Neural cell (in vitro differentiated cells): ENCODE measurements at regions not wholly inside any gene's neighbourhood (a gene's known extent, or its start where the extent isn't known, plus 50 kb on each side); places are given as distances from the start of the nearest gene placed in this dataset.

Experiments used
- H2AFZ ChIP-seq: fragments of 200-600, 300-800 bp; sonication (generic), shearing (Covaris generic); 2 replicates; pipeline ENCODE4 v1.6.0; 2014; ENCODE audit warnings: low read depth, mild to moderate bottlenecking, antibody characterized with exemption, low read length, moderate library complexity
- H3F3A ChIP-seq: fragments of 200-600 bp; shearing (Covaris generic); 2 replicates; pipeline ENCODE4 v1.6.1; 2016; ENCODE audit warnings: mild to moderate bottlenecking, moderate library complexity, mixed read lengths, antibody characterized with exemption, low read length; ENCODE audit not compliant: insufficient read depth, poor library complexity, severe bottlenecking
- H3K27ac ChIP-seq: fragments of 200-600, 300-800 bp; sonication (generic), shearing (Covaris generic); 2 replicates; pipeline ENCODE4 v1.5.1; 2014; ENCODE audit warnings: mild to moderate bottlenecking, low read length, moderate library complexity
- H3K27me3 ChIP-seq: fragments of 300-800, 200-600 bp; sonication (generic), shearing (Covaris generic); 2 replicates; pipeline ENCODE4 v1.6.0; 2014; ENCODE audit warnings: mild to moderate bottlenecking, low read depth, low read length, moderate library complexity; ENCODE audit not compliant: insufficient read depth
- H3K36me3 ChIP-seq: fragments of 300-800, 200-600 bp; sonication (generic), shearing (Covaris generic); 2 replicates; pipeline ENCODE4 v1.5.1; 2014; ENCODE audit warnings: mild to moderate bottlenecking, antibody characterized with exemption, low read length, moderate library complexity; ENCODE audit not compliant: insufficient read depth
- H3K4me2 ChIP-seq: fragments of 300-800, 200-600 bp; sonication (generic), shearing (Covaris generic); 2 replicates; pipeline ENCODE4 v1.6.0; 2014; ENCODE audit warnings: mild to moderate bottlenecking, low read length
- H3K4me3 ChIP-seq: fragments of 300-800, 200-600 bp; sonication (generic), shearing (Covaris generic); 2 replicates; pipeline ENCODE4 v1.5.1; 2014; ENCODE audit warnings: mild to moderate bottlenecking, low read length, moderate library complexity
- H3K79me2 ChIP-seq: fragments of 200-600 bp; shearing (Covaris generic); replicated peaks from 2 replicates; pipeline ENCODE4 v1.6.0; 2014; ENCODE audit warnings: mild to moderate bottlenecking, low read length, moderate library complexity; ENCODE audit not compliant: insufficient read depth
- H3K9ac ChIP-seq: fragments of 300-800, 200-600 bp; sonication (generic), shearing (Covaris generic); 2 replicates; pipeline ENCODE4 v1.6.1; 2016; ENCODE audit warnings: mild to moderate bottlenecking, low read length, mixed read lengths
- H3K9me2 ChIP-seq: fragments of 200-600 bp; shearing (Covaris generic); 2 replicates; pipeline ENCODE4 v1.6.1; 2016; ENCODE audit warnings: mild to moderate bottlenecking, low read length, mixed read lengths; ENCODE audit not compliant: insufficient read depth
- H3K9me3 ChIP-seq: fragments of 200-600, 300-800 bp; sonication (generic), shearing (Covaris generic); 2 replicates; pipeline ENCODE4 v1.6.1; 2016; ENCODE audit warnings: mild to moderate bottlenecking, mixed run types, low read length, moderate library complexity, mixed read lengths
- H4K20me1 ChIP-seq: fragments of 200-600 bp; shearing (Covaris generic); 2 replicates; pipeline ENCODE4 v1.6.1; 2016; ENCODE audit warnings: mild to moderate bottlenecking, mixed run types; ENCODE audit not compliant: insufficient read depth
- EP300 ChIP-seq: fragments of 450-650 bp; conservative IDR thresholded peaks from 2 replicates; pipeline ENCODE4 v1.6.1; 2014; ENCODE audit warnings: antibody characterized with exemption, mild to moderate bottlenecking, moderate library complexity; ENCODE audit not compliant: poor library complexity, severe bottlenecking
- EZH2 ChIP-seq: fragments of 200-600, 300-800 bp; shearing (Covaris generic), sonication (generic); IDR thresholded peaks from 2 replicates; pipeline ENCODE4 v1.6.1; 2014; ENCODE audit warnings: antibody characterized with exemption, low read length, borderline replicate concordance, mild to moderate bottlenecking; ENCODE audit not compliant: insufficient read depth, poor library complexity, severe bottlenecking
- MXI1 ChIP-seq: fragments of 450-650 bp; conservative IDR thresholded peaks from 2 replicates; pipeline ENCODE4 v1.6.1; 2014; ENCODE audit warnings: antibody characterized with exemption, mild to moderate bottlenecking; ENCODE audit not compliant: poor library complexity, severe bottlenecking
- POLR2AphosphoS5 ChIP-seq: IDR thresholded peaks from 2 replicates; pipeline ENCODE4 v1.6.1; 2012
- RAD21 ChIP-seq: fragments of 450-650 bp; conservative IDR thresholded peaks from 2 replicates; pipeline ENCODE4 v1.6.1; 2014; ENCODE audit warnings: antibody characterized with exemption, mild to moderate bottlenecking, moderate library complexity
- SMC3 ChIP-seq: fragments of 450-650 bp; conservative IDR thresholded peaks from 2 replicates; pipeline ENCODE4 v1.6.1; 2014; ENCODE audit warnings: antibody characterized with exemption, mild to moderate bottlenecking, moderate library complexity; ENCODE audit not compliant: poor library complexity
- TAF1 ChIP-seq: IDR thresholded peaks from 2 replicates; pipeline ENCODE4 v1.6.1; 2012; ENCODE audit warnings: low read depth
- TF ChIP-seq, protein P1 (sequence below): IDR thresholded peaks from 2 replicates; pipeline ENCODE4 v1.6.1; 2012; ENCODE audit warnings: borderline replicate concordance
- TF ChIP-seq, protein P2 (sequence below): fragments of 450-650 bp; IDR thresholded peaks from 2 replicates; pipeline ENCODE4 v1.5.1; 2014; ENCODE audit warnings: antibody characterized with exemption, mild to moderate bottlenecking, moderate library complexity; ENCODE audit not compliant: poor library complexity, severe bottlenecking

DNA sequence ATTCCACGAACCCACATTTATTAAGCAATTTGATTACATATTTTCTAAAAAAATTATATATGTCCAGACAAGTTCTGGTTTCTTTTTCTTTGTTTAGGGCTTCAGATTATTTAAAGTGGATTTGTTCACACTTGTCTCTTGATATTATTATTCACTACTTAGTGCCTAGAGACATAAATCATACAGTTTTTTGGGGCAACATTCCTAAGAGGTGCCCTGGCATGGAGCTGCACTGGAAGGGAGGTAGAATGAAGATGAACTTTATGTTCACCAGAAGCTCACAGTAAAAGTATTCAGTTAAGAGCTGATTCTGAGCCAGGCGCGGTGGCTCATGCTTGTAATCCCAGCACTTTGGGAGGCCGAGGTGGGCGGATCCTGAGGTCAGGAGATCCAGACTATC is 762.7 kb upstream of the TMEFF2 start:
- H3K36me3 ChIP-seq = no peaks in the 10 kb centered on the region
- H2AFZ ChIP-seq = no peak overlapping the region
- H3K4me3 ChIP-seq = no peak overlapping the region
- H3K27me3 ChIP-seq = no peaks in the 10 kb centered on the region
- no peaks in the 10 kb centered on the region for H3F3A ChIP-seq
- no peak overlapping the region for H3K4me2 ChIP-seq
- H3K9me2 ChIP-seq = no peaks in the 10 kb centered on the region
- H3K27ac ChIP-seq = no peak overlapping the region
- no peaks in the 10 kb centered on the region for H3K9me3 ChIP-seq
- no peaks in the 10 kb centered on the region for H3K79me2 ChIP-seq
- no peak overlapping the region for H3K9ac ChIP-seq
- TF ChIP-seq, protein P1, sequence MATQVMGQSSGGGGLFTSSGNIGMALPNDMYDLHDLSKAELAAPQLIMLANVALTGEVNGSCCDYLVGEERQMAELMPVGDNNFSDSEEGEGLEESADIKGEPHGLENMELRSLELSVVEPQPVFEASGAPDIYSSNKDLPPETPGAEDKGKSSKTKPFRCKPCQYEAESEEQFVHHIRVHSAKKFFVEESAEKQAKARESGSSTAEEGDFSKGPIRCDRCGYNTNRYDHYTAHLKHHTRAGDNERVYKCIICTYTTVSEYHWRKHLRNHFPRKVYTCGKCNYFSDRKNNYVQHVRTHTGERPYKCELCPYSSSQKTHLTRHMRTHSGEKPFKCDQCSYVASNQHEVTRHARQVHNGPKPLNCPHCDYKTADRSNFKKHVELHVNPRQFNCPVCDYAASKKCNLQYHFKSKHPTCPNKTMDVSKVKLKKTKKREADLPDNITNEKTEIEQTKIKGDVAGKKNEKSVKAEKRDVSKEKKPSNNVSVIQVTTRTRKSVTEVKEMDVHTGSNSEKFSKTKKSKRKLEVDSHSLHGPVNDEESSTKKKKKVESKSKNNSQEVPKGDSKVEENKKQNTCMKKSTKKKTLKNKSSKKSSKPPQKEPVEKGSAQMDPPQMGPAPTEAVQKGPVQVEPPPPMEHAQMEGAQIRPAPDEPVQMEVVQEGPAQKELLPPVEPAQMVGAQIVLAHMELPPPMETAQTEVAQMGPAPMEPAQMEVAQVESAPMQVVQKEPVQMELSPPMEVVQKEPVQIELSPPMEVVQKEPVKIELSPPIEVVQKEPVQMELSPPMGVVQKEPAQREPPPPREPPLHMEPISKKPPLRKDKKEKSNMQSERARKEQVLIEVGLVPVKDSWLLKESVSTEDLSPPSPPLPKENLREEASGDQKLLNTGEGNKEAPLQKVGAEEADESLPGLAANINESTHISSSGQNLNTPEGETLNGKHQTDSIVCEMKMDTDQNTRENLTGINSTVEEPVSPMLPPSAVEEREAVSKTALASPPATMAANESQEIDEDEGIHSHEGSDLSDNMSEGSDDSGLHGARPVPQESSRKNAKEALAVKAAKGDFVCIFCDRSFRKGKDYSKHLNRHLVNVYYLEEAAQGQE = no peak
- no peak for TF ChIP-seq RAD21
- TF ChIP-seq POLR2AphosphoS5 = no peak
- no peak for TF ChIP-seq TAF1
- TF ChIP-seq, protein P2, sequence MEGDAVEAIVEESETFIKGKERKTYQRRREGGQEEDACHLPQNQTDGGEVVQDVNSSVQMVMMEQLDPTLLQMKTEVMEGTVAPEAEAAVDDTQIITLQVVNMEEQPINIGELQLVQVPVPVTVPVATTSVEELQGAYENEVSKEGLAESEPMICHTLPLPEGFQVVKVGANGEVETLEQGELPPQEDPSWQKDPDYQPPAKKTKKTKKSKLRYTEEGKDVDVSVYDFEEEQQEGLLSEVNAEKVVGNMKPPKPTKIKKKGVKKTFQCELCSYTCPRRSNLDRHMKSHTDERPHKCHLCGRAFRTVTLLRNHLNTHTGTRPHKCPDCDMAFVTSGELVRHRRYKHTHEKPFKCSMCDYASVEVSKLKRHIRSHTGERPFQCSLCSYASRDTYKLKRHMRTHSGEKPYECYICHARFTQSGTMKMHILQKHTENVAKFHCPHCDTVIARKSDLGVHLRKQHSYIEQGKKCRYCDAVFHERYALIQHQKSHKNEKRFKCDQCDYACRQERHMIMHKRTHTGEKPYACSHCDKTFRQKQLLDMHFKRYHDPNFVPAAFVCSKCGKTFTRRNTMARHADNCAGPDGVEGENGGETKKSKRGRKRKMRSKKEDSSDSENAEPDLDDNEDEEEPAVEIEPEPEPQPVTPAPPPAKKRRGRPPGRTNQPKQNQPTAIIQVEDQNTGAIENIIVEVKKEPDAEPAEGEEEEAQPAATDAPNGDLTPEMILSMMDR = no peak
- no peak for TF ChIP-seq EP300
- TF ChIP-seq MXI1 = no peak
- no peak for TF ChIP-seq SMC3
- TF ChIP-seq EZH2 = no peak
- H4K20me1 ChIP-seq = no peaks in the 10 kb centered on the region

DNA sequence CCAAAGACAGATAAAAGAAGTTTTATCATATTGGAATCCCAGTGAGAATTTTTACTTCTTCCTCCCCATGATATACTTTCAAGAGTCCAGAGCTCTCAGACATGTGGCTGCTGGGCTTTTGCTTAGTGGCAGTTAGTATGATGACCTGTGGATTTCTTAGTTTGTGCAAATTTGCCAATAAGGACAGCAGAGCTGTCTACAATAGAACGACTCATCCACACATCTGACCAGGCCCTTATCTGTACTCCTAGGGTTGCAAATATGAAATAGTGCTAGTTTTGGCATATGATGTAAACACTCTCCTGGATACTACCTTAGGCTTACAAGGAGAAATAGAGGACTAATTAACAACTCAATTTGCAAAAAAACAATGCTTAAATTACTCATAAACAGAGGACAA is 758.4 kb upstream of the TMEFF2 start:
- H3K9me3 ChIP-seq = no peaks in the 10 kb centered on the region
- H3F3A ChIP-seq = no peaks in the 10 kb centered on the region
- H3K27ac ChIP-seq = no peak overlapping the region
- no peak overlapping the region for H2AFZ ChIP-seq
- no peaks in the 10 kb centered on the region for H3K27me3 ChIP-seq
- no peaks in the 10 kb centered on the region for H3K9me2 ChIP-seq
- H4K20me1 ChIP-seq = no peaks in the 10 kb centered on the region
- H3K4me3 ChIP-seq = no peak overlapping the region
- H3K4me2 ChIP-seq = no peak overlapping the region
- no peaks in the 10 kb centered on the region for H3K79me2 ChIP-seq
- H3K9ac ChIP-seq = no peak overlapping the region
- H3K36me3 ChIP-seq = no peaks in the 10 kb centered on the region
- TF ChIP-seq TAF1 = no peak
- TF ChIP-seq, protein P1 = no peak
- no peak for TF ChIP-seq POLR2AphosphoS5
- TF ChIP-seq, protein P2 = no peak
- TF ChIP-seq SMC3 = no peak
- TF ChIP-seq EP300 = no peak
- TF ChIP-seq MXI1 = no peak
- no peak for TF ChIP-seq RAD21
- TF ChIP-seq EZH2 = no peak
